ENCODE measurements at regions not wholly inside any gene's neighbourhood (a gene's known extent, or its start where the extent isn't known, plus 50 kb on each side); places are given as distances from the start of the nearest gene placed in this dataset.
A peak's percentile ranks its signal among the peaks of the same experiment; 100 is the strongest.
"Not testable (repeated sequence)": the region's sequence is repeated elsewhere in the genome, so short reads cannot be mapped to it uniquely, and the experiment has no call there.

- TF ChIP-seq MYC (IDR thresholded peaks at IDR 0.05; ENCODE audit: low read depth, low read length) (no peak), POLR2A (IDR thresholded peaks at IDR 0.05; ENCODE audit: low read depth, low read length) (no peak)
- ChIA-PET CTCF (interaction anchor here (0.9 to 1.8 kb wide), 5 partner anchors 12 to 418 kb away, joined by 3 to 5 read pairs (median 3); no protein-coding TSS in a partner anchor), POLR2A (no interaction called here)
- no peak overlapping the region for H3K4me3 ChIP-seq (replicated peaks in 1 of 3; ENCODE audit: insufficient read depth in 1 of 3, low read depth in 1 of 3, low read length in 3 of 3)
- DNase-seq (ENCODE audit: low read depth, low spot score): no peak
- H3K27me3 ChIP-seq (ENCODE audit: control insufficient read depth in 2 of 2, insufficient read depth in 2 of 2, low read length in 2 of 2): peaks cover 3 to 10% of the 10 kb centered on the region in 2 experiments
- H3K79me2 ChIP-seq (ENCODE audit: control insufficient read depth, insufficient read depth, low read length): no peaks in the 10 kb centered on the region
- H3K4me2 ChIP-seq (ENCODE audit: insufficient read depth, low read length): no peak overlapping the region
- H3K9me1 ChIP-seq (replicated peaks; ENCODE audit: control insufficient read depth, extremely low read depth, insufficient read depth, low read length): no peaks in the 10 kb centered on the region
- no TSS peak for BruUV-seq (replicated peaks)
- peaks cover 4% of the 10 kb centered on the region for H3K4me1 ChIP-seq (ENCODE audit: control insufficient read depth, extremely low read depth, insufficient read depth, low read length)
- no peak overlapping the region for H3K9ac ChIP-seq (replicated peaks; ENCODE audit: extremely low read depth, insufficient read depth, low read length)
- no peak overlapping the region for H3K27ac ChIP-seq (ENCODE audit: insufficient read depth, low read depth, low read length)
- dilution Hi-C loops (cut with MboI; ENCODE audit: extremely low pct_ligation_motif_present, low sequenced_read_pairs): loop anchor here (25.0 kb wide), 1 partner anchor 341 kb away; no protein-coding TSS in a partner anchor
- no peaks in the 10 kb centered on the region for H4K20me1 ChIP-seq (replicated peaks; ENCODE audit: control insufficient read depth, extremely low read depth, insufficient read depth, low read length)
- no peaks in the 10 kb centered on the region for H3K9me3 ChIP-seq (replicated peaks; ENCODE audit: control insufficient read depth, insufficient read depth, low read length)
- no peak overlapping the region for H2AFZ ChIP-seq (ENCODE audit: low read depth, low read length)
- H3K36me3 ChIP-seq (ENCODE audit: control insufficient read depth in 2 of 2, extremely low read depth in 1 of 2, insufficient read depth in 2 of 2, low read length in 2 of 2): no peaks in the 10 kb centered on the region
- no peak for FAIRE-seq
- intact Hi-C loops (cut with micrococcal nuclease): no loop called here
Observed at GRCh38 chr15:38021259-38021658, 86.8 kb downstream of the TMCO5A start.

DNA sequence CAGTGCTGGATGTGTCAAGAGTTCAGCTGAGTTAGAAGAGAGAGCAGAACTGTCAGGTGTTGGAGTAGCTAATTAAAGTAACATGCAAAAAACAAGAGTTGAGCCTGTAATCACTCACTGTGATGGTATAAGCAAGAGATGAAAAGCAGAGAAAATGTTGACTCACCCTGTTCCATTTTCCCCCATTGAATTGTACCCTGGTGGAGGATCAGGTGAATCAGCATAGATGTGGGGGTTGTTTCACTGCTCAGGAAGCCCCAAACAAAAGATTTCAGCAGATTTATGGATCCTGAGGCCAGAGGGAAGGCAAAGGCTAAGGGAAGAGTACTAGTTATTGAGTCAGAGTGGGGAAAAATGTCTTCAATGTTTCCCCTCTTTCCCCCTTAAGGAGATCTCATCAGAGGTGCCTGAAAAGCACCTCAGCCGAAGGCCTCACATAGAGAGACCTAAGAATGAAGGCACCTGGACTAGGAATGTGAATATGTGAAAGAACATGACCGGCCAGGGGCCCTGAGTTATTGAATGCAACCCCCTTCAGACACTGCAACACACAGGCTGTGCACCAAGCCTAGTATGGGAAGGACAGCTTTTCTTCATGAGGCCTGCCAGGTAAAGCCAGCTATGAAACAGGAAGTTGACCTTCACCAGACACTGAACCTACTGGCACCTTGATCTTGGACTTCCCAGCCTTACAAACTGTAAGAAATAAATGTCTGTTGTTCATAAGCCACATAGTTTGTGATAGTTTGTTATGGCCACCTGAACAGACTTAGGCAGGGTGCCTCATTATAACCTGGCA lies 90.1 kb downstream of the TMCO5A start:
- no peak overlapping the region for H3K9ac ChIP-seq (replicated peaks; ENCODE audit: extremely low read depth, insufficient read depth, low read length)
- H3K4me1 ChIP-seq (ENCODE audit: control insufficient read depth, extremely low read depth, insufficient read depth, low read length): peaks cover 4% of the 10 kb centered on the region
- peaks cover 0 to 1% of the 10 kb centered on the region in 2 experiments for H3K27me3 ChIP-seq (ENCODE audit: control insufficient read depth in 2 of 2, insufficient read depth in 2 of 2, low read length in 2 of 2)
- dilution Hi-C loops (cut with MboI; ENCODE audit: extremely low pct_ligation_motif_present, low sequenced_read_pairs): loop anchor here (25.0 kb wide), 1 partner anchor 338 kb away; no protein-coding TSS in a partner anchor
- no peak overlapping the region for H2AFZ ChIP-seq (ENCODE audit: low read depth, low read length)
- H3K4me2 ChIP-seq (ENCODE audit: insufficient read depth, low read length): no peak overlapping the region
- no peaks in the 10 kb centered on the region for H3K79me2 ChIP-seq (ENCODE audit: control insufficient read depth, insufficient read depth, low read length)
- BruUV-seq (replicated peaks): no TSS peak
- H3K36me3 ChIP-seq (ENCODE audit: control insufficient read depth in 2 of 2, extremely low read depth in 1 of 2, insufficient read depth in 2 of 2, low read length in 2 of 2): no peaks in the 10 kb centered on the region
- CTCF ChIA-PET: interaction anchor here (1.0 to 1.1 kb wide), 2 partner anchors 15 to 28 kb away, joined by 3 to 4 read pairs; no protein-coding TSS in a partner anchor
- intact Hi-C loops (cut with micrococcal nuclease): no loop called here
- H4K20me1 ChIP-seq (replicated peaks; ENCODE audit: control insufficient read depth, extremely low read depth, insufficient read depth, low read length): no peaks in the 10 kb centered on the region
- FAIRE-seq: peak; percentile 40
- POLR2A ChIA-PET: no interaction called here
- peak; percentile 5 for TF ChIP-seq JUN (IDR thresholded peaks at IDR 0.05; ENCODE audit: borderline replicate concordance, insufficient read depth, insufficient read length, low read depth)
- TF ChIP-seq, protein P1, sequence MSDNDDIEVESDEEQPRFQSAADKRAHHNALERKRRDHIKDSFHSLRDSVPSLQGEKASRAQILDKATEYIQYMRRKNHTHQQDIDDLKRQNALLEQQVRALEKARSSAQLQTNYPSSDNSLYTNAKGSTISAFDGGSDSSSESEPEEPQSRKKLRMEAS (IDR thresholded peaks at IDR 0.05; ENCODE audit: insufficient read depth, insufficient read length): no peak
- TF ChIP-seq FOS (IDR thresholded peaks at IDR 0.05; ENCODE audit: borderline replicate concordance, insufficient read depth, low read length): peak; percentile 73
- no peak for TF ChIP-seq POLR2AphosphoS5 (IDR thresholded peaks at IDR 0.05; ENCODE audit: insufficient read depth, low read depth, low read length)
- TF ChIP-seq, protein P2, sequence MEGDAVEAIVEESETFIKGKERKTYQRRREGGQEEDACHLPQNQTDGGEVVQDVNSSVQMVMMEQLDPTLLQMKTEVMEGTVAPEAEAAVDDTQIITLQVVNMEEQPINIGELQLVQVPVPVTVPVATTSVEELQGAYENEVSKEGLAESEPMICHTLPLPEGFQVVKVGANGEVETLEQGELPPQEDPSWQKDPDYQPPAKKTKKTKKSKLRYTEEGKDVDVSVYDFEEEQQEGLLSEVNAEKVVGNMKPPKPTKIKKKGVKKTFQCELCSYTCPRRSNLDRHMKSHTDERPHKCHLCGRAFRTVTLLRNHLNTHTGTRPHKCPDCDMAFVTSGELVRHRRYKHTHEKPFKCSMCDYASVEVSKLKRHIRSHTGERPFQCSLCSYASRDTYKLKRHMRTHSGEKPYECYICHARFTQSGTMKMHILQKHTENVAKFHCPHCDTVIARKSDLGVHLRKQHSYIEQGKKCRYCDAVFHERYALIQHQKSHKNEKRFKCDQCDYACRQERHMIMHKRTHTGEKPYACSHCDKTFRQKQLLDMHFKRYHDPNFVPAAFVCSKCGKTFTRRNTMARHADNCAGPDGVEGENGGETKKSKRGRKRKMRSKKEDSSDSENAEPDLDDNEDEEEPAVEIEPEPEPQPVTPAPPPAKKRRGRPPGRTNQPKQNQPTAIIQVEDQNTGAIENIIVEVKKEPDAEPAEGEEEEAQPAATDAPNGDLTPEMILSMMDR (IDR thresholded peaks at IDR 0.05; ENCODE audit: extremely low read depth in 1 of 2, insufficient read depth in 1 of 2, low read depth in 1 of 2, low read length in 2 of 2): no peak
- H3K9me3 ChIP-seq (replicated peaks; ENCODE audit: control insufficient read depth, insufficient read depth, low read length): no peaks in the 10 kb centered on the region
- H3K4me3 ChIP-seq (replicated peaks in 1 of 3; ENCODE audit: insufficient read depth in 1 of 3, low read depth in 1 of 3, low read length in 3 of 3): no peak overlapping the region
- no peaks in the 10 kb centered on the region for H3K9me1 ChIP-seq (replicated peaks; ENCODE audit: control insufficient read depth, extremely low read depth, insufficient read depth, low read length)
- no peak overlapping the region for H3K27ac ChIP-seq (ENCODE audit: insufficient read depth, low read depth, low read length)
- DNase-seq (ENCODE audit: low read depth, low spot score): peak; percentile 32

DNA sequence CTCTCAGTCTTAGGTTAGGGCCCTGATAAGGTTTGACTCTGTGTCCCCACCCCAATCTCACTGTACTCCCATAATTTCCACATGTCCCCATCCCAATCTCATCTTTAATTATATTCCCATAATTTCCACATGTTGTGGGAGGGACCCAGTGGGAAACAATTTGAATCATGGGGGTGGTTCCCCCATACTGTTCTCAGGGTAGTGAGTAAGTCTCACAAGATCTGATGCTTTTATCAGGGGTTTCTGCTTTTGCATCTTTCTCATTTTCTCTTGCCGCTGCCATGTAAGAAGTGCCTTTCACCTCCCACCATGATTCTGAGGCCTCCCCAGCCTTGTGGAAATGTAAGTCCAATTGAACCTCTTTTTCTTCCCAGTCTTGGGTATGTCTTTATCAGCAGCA lies 91.2 kb downstream of the TMCO5A start:
- H3K4me1 ChIP-seq (ENCODE audit: control insufficient read depth, extremely low read depth, insufficient read depth, low read length); DNase-seq (ENCODE audit: low read depth, low spot score); H3K27me3 ChIP-seq (ENCODE audit: control insufficient read depth in 2 of 2, insufficient read depth in 2 of 2, low read length in 2 of 2); CTCF ChIA-PET; H3K9me3 ChIP-seq (replicated peaks; ENCODE audit: control insufficient read depth, insufficient read depth, low read length); BruUV-seq (replicated peaks); H3K36me3 ChIP-seq (ENCODE audit: control insufficient read depth in 2 of 2, extremely low read depth in 1 of 2, insufficient read depth in 2 of 2, low read length in 2 of 2); intact Hi-C loops (cut with micrococcal nuclease); H3K79me2 ChIP-seq (ENCODE audit: control insufficient read depth, insufficient read depth, low read length); H3K9ac ChIP-seq (replicated peaks; ENCODE audit: extremely low read depth, insufficient read depth, low read length); H3K4me3 ChIP-seq (replicated peaks in 1 of 3; ENCODE audit: insufficient read depth in 1 of 3, low read depth in 1 of 3, low read length in 3 of 3); H2AFZ ChIP-seq (ENCODE audit: low read depth, low read length); H4K20me1 ChIP-seq (replicated peaks; ENCODE audit: control insufficient read depth, extremely low read depth, insufficient read depth, low read length); H3K9me1 ChIP-seq (replicated peaks; ENCODE audit: control insufficient read depth, extremely low read depth, insufficient read depth, low read length); H3K4me2 ChIP-seq (ENCODE audit: insufficient read depth, low read length); FAIRE-seq; dilution Hi-C loops (cut with MboI; ENCODE audit: extremely low pct_ligation_motif_present, low sequenced_read_pairs); H3K27ac ChIP-seq (ENCODE audit: insufficient read depth, low read depth, low read length): not testable (repeated sequence)
- POLR2A ChIA-PET: interaction anchor here (0.7 kb wide), 1 partner anchor 300 kb away, joined by 3 read pairs; no protein-coding TSS in a partner anchor

Data from endothelial cell of umbilical vein (primary cell).